ENCODE measurements at regions not wholly inside any gene's neighbourhood (a gene's known extent, or its start where the extent isn't known, plus 50 kb on each side); places are given as distances from the start of the nearest gene placed in this dataset.
"Not testable (repeated sequence)": the region's sequence is repeated elsewhere in the genome, so short reads cannot be mapped to it uniquely, and the experiment has no call there.

DNA sequence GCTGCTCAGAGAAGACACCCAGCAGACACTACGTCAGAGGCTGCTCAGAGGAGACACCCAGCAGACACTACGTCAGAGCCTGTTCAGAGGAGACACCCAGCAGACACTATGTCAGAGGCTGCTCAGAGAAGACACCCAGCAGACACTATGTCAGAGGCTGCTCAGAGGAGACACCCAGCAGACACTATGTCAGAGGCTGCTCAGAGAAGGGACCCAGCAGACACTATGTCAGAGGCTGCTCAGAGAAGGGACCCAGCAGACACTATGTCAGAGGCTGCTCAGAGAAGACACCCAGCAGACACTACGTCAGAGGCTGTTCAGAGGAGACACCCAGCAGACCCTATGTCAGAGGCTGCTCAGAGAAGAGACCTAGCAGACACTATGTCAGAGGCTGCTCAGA lies 92.0 kb upstream of the FRG1 start:
- not testable (repeated sequence) for DNase-seq

DNA sequence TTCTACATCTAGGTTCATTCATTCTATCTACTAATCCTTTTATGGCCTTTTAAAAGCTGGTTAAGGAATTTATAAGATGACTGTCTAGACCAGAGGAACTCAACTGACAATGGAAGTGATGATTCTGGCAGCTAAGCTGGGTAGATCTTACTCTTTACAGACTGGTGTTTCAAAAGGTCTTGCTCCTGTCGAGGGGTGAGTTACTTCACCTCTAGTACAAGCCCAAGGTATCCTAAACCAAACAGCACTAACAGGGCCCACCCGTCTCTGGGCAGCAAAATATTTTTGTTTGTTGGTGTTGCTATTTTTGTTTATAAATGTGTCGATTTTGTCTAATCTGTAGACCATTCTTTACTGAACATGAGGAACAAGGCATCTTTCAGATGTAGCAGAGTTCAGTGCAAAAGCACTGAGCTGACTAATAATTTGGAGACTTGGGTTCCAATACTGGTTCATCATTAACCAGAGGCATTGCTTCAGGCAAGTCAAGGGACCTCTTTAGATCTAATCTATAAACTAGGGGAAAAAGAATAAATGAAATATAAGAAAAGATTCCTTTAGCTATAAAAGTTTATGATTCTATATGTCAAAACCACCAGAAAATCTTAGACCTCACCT lies 90.3 kb upstream of the FRG1 start:
- DNase-seq: no peak

DNA sequence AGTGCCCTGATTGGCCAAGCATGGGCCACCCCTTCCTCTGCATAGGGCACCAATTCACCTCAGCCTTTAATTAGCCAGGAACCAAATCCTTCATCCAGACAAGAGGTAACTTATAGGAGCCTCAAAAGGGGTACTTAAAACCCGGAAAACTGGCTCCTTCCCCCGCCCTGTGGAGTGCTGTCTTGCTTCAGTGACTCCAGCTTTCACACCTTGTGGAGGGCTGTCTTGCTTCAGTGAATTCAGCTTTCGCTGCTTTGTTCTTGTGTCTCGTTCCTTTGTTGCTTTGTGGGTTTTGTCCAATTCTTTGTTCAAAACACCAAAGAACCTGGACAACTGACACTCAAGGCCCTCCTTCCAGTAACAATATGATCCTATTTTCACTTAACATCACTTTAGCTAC lies 82.2 kb upstream of the FRG1 start:
- no peak for DNase-seq

DNA sequence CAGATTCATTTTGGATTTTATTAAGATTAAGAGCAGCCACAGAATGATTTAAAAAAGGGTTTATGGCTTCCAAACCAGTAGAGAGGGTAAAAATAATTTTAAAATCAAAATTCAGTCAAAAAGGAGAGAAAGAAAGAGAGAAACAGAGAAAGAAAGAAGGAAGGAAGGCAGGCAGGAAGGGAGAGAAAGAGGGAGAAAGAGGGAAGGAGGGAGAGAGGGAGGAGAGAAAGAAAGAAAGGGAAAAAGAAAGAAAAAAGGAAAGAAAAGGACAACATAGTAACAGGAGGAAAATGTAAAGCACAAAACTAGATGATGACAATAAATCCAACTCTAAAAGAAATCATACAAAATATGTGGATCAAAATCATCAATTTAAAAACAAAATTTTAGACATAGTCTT lies 79.6 kb upstream of the FRG1 start:
- no peak for DNase-seq

DNA sequence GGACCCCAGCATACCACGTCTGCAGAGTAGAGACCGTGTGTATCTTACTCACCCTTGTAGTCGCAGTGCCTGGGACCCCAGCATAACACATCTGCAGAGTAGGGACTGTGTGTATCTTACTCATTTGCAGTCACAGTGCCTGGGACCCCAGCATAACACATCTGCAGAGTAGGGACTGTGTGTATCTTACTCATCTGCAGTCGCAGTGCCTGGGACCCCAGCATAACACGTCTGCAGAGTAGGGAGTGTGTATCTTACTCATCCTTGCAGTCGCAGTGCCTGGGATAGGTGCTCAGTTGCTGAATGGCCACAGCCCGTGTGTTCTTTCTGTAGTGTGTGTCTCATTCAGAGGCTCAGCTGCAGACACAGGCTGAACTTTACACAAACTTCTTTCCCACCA lies 71.4 kb upstream of the FRG1 start:
- DNase-seq: no peak

DNA sequence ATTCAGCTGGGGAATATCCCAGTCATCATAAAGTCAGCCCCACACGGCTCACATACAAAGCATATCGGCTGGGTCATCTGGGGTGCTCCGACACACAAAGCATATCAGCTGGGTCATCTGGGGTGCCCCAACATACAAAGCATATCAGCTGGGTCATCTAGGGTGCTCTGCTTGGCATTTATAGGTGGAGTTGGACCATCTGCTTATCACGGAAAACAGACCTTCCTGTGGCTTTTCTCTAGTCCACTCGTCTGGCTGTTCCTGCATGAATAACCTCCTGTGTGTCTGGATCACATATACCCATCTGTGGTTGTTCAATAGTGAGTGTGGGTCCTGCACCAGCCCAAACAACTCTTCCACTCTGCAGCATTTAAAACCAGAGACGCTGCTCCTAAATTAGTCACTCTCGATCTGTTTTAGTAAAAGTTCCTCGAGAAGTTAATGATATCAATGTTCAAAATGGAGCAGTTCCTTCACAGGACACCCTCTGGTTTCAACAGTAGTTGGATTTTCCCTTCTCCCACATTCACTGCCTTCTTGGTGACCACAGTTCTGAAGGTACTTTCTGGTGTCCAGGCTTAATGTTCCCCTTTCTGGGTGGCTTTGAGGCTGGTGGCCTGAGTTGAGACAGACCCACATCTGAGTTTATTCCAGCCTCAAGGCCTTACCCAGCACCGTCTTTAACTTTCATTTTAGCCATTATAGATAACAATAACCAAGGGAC lies 70.0 kb upstream of the FRG1 start:
- no peak for DNase-seq

DNA sequence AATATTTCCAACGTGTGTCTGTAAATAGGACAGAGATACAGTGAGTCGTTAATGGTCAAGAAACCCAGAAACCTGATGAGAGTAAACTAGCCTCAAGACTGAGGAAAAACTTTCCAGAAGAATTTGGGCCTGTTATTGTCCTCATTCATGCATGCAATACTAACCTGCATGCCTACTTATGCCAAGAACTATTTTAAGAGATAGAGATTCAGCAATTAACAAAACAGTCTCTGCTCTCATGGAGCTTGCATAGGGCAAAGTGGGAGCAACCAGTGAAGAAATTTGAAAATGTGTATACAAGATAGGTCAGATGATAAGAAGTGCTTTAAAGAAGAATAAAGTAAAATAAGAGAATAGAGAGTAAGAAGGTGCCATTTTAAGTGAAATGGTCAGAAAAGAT lies 66.1 kb upstream of the FRG1 start:
- DNase-seq: no peak

DNA sequence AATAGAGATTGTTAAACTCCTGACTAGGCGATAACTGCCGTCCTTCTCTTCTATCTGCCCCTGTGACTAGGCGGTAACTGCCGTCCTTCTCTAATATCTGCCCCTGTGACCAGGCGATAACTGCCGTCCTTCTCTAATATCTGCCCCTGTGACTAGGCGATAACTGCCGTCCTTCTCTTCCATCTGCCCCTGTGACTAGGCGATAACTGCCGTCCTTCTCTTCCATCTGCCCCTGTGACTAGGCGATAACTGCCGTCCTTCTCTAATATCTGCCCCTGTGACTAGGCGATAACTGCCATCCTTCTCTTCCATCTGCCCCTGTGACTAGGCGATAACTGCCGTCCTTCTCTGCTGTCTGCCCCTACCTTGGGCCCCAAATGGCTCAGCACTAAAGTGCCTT lies 59.5 kb upstream of the FRG1 start:
- not testable (repeated sequence) for DNase-seq

DNA sequence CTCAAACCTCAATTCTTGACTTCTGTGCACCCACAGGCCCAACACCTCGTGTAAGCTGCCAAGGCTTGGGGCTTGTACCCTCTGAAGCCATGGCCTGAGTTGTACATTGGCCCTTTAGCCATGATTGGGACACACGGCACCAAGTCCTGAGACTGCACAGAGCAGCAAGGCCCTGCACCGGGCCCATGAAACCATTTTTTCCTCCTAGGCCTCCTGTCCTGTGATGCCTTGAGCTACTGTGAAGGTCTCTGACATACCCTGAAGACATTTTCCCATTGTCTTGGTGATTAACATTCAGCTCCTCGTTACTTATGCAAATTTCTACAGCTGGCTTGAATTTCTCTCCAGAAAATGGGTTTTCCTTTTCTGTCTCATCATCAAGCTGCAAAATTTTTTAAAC lies 52.3 kb upstream of the FRG1 start:
- DNase-seq: not testable (repeated sequence)

All from activated T-cell treated with anti-CD3 and anti-CD28 coated beads for 4 hours (primary cell).